CD14-positive monocyte (primary cell): ENCODE measurements at regions not wholly inside any gene's neighbourhood (a gene's known extent, or its start where the extent isn't known, plus 50 kb on each side); places are given as distances from the start of the nearest gene placed in this dataset.

Source experiments
- DNase-seq, 3 donors: peaks; one replicate each; pipeline ENCODE4 v3.0.0-alpha.2; 2011 to 2022
- H2AFZ ChIP-seq: 2 replicates; pipeline ENCODE4 v1.6.0; 2012; ENCODE audit warnings: mild to moderate bottlenecking, low read depth, low read length, inconsistent platforms; ENCODE audit not compliant: insufficient read depth, poor library complexity, severe bottlenecking
- H3K27ac ChIP-seq, 2 donors: 1 replicate in 1 of 2; 2 replicates in 1 of 2; pipeline ENCODE4 v1.5.1; 2012 to 2013; ENCODE audit warnings: low read length in 2 of 2, control low read depth in 1 of 2, inconsistent platforms in 1 of 2, low read depth in 1 of 2, mild to moderate bottlenecking in 1 of 2
- H3K27me3 ChIP-seq, 2 donors: one replicate each; pipeline versions ENCODE4 v1.6.0 to v1.6.1; 2011 to 2013; ENCODE audit warnings: low read length in 2 of 2; ENCODE audit not compliant: control insufficient read depth in 2 of 2, insufficient read depth in 2 of 2
- H3K36me3 ChIP-seq, 2 donors: replicated peaks in 1 of 2; 1 replicate in 1 of 2; 2 replicates in 1 of 2; pipeline versions ENCODE4 v1.5.1 to v1.6.1; 2012 to 2013; ENCODE audit warnings: low read length in 2 of 2, control low read depth in 1 of 2, inconsistent platforms in 1 of 2, mild to moderate bottlenecking in 1 of 2; ENCODE audit not compliant: insufficient read depth in 2 of 2, control insufficient read depth in 1 of 2
- H3K4me1 ChIP-seq, 2 donors: 1 replicate in 1 of 2; 2 replicates in 1 of 2; pipeline versions ENCODE4 v1.5.1 to v1.6.1; 2012 to 2013; ENCODE audit warnings: low read length in 2 of 2, control low read depth in 1 of 2, inconsistent platforms in 1 of 2, mild to moderate bottlenecking in 1 of 2, moderate library complexity in 1 of 2; ENCODE audit not compliant: insufficient read depth in 2 of 2, control insufficient read depth in 1 of 2
- H3K4me2 ChIP-seq: replicated peaks from 2 replicates; pipeline ENCODE3; 2012; ENCODE audit warnings: low read length, moderate library complexity, mild to moderate bottlenecking; ENCODE audit not compliant: poor library complexity, severe bottlenecking; ENCODE audit errors: extremely low read depth
- H3K4me3 ChIP-seq, 3 experiments: fragments of 200-600 bp in 1 of 3; sonication (generic) in 1 of 3; replicated peaks in 1 of 3; 1 replicate in 2 of 3; 2 replicates in 1 of 3; pipeline ENCODE4 v1.5.1; 2011 to 2013; ENCODE audit warnings: low read length in 3 of 3, mild to moderate bottlenecking in 3 of 3, control low read depth in 2 of 3, low read depth in 2 of 3, inconsistent platforms in 1 of 3, moderate library complexity in 1 of 3
- H3K79me2 ChIP-seq: 2 replicates; pipeline ENCODE4 v1.6.0; 2012; ENCODE audit warnings: mild to moderate bottlenecking, control low read depth, inconsistent platforms, low read length, moderate library complexity; ENCODE audit not compliant: insufficient read depth
- H3K9ac ChIP-seq: 2 replicates; pipeline ENCODE4 v1.6.0; 2017; ENCODE audit warnings: low read length, mild to moderate bottlenecking; ENCODE audit not compliant: insufficient read depth, poor library complexity, severe bottlenecking
- H3K9me3 ChIP-seq, 2 donors: replicated peaks in 1 of 2; 1 replicate in 1 of 2; 2 replicates in 1 of 2; pipeline versions ENCODE4 v1.5.1 to v1.6.1; 2012 to 2013; ENCODE audit warnings: low read length in 2 of 2, control low read depth in 1 of 2; ENCODE audit not compliant: control insufficient read depth in 1 of 2, insufficient read depth in 1 of 2
- H4K20me1 ChIP-seq: 2 replicates; pipeline ENCODE4 v1.6.0; 2012; ENCODE audit warnings: mild to moderate bottlenecking, low read length, control low read depth, moderate library complexity; ENCODE audit not compliant: insufficient read depth
- H3K27ac Mint-ChIP-seq, 7 donors: one replicate each; pipeline ENCODE4 v1.8.0; 2020; ENCODE audit warnings: mild to moderate bottlenecking in 7 of 7, mixed read lengths in 7 of 7, moderate library complexity in 6 of 7, inconsistent platforms in 2 of 7
- H3K27me3 Mint-ChIP-seq, 3 donors: one replicate each; pipeline ENCODE4 v1.8.0; 2021 to 2022; ENCODE audit warnings: low read depth in 3 of 3, mild to moderate bottlenecking in 3 of 3, mixed read lengths in 3 of 3, moderate library complexity in 3 of 3, inconsistent platforms in 1 of 3
- H3K36me3 Mint-ChIP-seq, 2 donors: one replicate each; pipeline ENCODE4 v1.8.0; 2020; ENCODE audit warnings: mixed read lengths in 2 of 2, inconsistent platforms in 1 of 2, mild to moderate bottlenecking in 1 of 2
- H3K4me1 Mint-ChIP-seq: one replicate; pipeline ENCODE4 v1.8.0; 2020; ENCODE audit warnings: mild to moderate bottlenecking, mixed read lengths
- H3K4me3 Mint-ChIP-seq, 2 donors: one replicate each; pipeline ENCODE4 v1.8.0; 2020; ENCODE audit warnings: mild to moderate bottlenecking in 2 of 2, mixed read lengths in 2 of 2, moderate library complexity in 1 of 2
- H3K9me3 Mint-ChIP-seq, 7 donors: one replicate each; pipeline ENCODE4 v1.8.0; 2020 to 2022; ENCODE audit warnings: mixed read lengths in 7 of 7, mild to moderate bottlenecking in 6 of 7, moderate library complexity in 6 of 7, inconsistent platforms in 2 of 7
- WGBS: methylation state at CpG from one replicate; pipeline ENCODE4 v1.1.5; 2013; ENCODE audit warnings: missing lambda C conversion rate; ENCODE audit not compliant: insufficient coverage; 5-methylcytosine and 5-hydroxymethylcytosine counted together
- intact Hi-C, 2 donors: fragments of 100-400 bp; cut with micrococcal nuclease; formaldehyde crosslinking; loops; one replicate each; pipeline versions ENCODE4 v1.15.0 to v1.15.1; 2023
- TF ChIP-seq, protein P1 (sequence below): fragments of 200-600 bp; IDR thresholded peaks from one replicate; pipeline ENCODE4 v1.8.0; 2022; ENCODE audit warnings: antibody characterized with exemption, mild to moderate bottlenecking

GRCh38 chr6:44576132-44576631, 188.7 kb downstream of the CDC5L start:
- WGBS = no CpG with 5 or more reads among the region's 1 CpG
- no peak for DNase-seq
- Mint-ChIP-seq H3K4me1 (no peaks in the 10 kb centered on the region), H3K36me3 (no peaks in the 10 kb centered on the region), H3K9me3 (peaks cover 0 to 3% (median 0%) of the 10 kb centered on the region in 7 donors), H3K27me3 (peaks cover 4 to 14% (median 8%) of the 10 kb centered on the region in 3 donors), H3K4me3 (no peak overlapping the region), H3K27ac (no peak overlapping the region)
- no peak overlapping the region for H3K4me3 ChIP-seq
- no peaks in the 10 kb centered on the region for H3K79me2 ChIP-seq
- intact Hi-C loops = no loop called here
- no peaks in the 10 kb centered on the region for H3K4me1 ChIP-seq
- H3K27me3 ChIP-seq = no peaks in the 10 kb centered on the region
- H3K9me3 ChIP-seq = no peaks in the 10 kb centered on the region
- no peak overlapping the region for H3K27ac ChIP-seq
- H3K4me2 ChIP-seq = no peak overlapping the region
- no peaks in the 10 kb centered on the region for H4K20me1 ChIP-seq
- TF ChIP-seq, protein P1, sequence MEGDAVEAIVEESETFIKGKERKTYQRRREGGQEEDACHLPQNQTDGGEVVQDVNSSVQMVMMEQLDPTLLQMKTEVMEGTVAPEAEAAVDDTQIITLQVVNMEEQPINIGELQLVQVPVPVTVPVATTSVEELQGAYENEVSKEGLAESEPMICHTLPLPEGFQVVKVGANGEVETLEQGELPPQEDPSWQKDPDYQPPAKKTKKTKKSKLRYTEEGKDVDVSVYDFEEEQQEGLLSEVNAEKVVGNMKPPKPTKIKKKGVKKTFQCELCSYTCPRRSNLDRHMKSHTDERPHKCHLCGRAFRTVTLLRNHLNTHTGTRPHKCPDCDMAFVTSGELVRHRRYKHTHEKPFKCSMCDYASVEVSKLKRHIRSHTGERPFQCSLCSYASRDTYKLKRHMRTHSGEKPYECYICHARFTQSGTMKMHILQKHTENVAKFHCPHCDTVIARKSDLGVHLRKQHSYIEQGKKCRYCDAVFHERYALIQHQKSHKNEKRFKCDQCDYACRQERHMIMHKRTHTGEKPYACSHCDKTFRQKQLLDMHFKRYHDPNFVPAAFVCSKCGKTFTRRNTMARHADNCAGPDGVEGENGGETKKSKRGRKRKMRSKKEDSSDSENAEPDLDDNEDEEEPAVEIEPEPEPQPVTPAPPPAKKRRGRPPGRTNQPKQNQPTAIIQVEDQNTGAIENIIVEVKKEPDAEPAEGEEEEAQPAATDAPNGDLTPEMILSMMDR = no peak
- H3K9ac ChIP-seq = no peak overlapping the region
- no peaks in the 10 kb centered on the region for H3K36me3 ChIP-seq
- no peak overlapping the region for H2AFZ ChIP-seq

DNA sequence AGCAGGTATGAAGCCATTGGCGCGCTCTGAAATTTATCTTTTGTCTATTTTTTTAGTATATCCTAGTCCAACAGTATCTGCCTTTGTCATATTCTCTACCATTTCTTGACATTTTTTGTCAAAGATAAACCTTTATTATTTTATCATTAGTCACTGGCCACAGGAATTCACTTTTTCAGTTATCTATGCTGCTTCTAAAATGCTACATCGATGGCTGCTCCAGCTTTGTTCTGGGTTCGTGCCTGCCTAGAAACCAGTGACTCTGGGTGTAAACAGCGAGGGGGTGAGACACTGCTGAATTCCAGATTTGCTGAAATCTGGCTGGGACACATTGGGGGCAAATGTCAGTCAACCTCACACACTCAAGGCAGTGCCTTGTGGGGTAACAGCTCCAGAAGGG, 193.4 kb downstream of the CDC5L start:
- no peaks in the 10 kb centered on the region for H3K79me2 ChIP-seq
- H3K27ac ChIP-seq = no peak overlapping the region
- Mint-ChIP-seq H3K27me3 (peaks cover 4 to 15% (median 8%) of the 10 kb centered on the region in 3 donors), H3K9me3 (peaks cover 7 to 19% (median 14%) of the 10 kb centered on the region in 7 donors), H3K36me3 (no peaks in the 10 kb centered on the region), H3K4me3 (no peak overlapping the region), H3K4me1 (no peaks in the 10 kb centered on the region), H3K27ac (no peak overlapping the region)
- H3K9ac ChIP-seq = no peak overlapping the region
- no peak overlapping the region for H3K4me2 ChIP-seq
- intact Hi-C loops = no loop called here
- TF ChIP-seq, protein P1 = no peak
- no peak for DNase-seq
- H3K9me3 ChIP-seq = peaks cover 0 to 7% of the 10 kb centered on the region in 2 donors
- no peaks in the 10 kb centered on the region for H3K27me3 ChIP-seq
- H4K20me1 ChIP-seq = no peaks in the 10 kb centered on the region
- no peak overlapping the region for H3K4me3 ChIP-seq
- H3K36me3 ChIP-seq = no peaks in the 10 kb centered on the region
- H3K4me1 ChIP-seq = no peaks in the 10 kb centered on the region
- H2AFZ ChIP-seq = no peak overlapping the region
- WGBS = 76% methylated on average over 5 of the region's 5 CpGs
